PC-9 (cell line): ENCODE measurements at regions not wholly inside any gene's neighbourhood (a gene's known extent, or its start where the extent isn't known, plus 50 kb on each side); places are given as distances from the start of the nearest gene placed in this dataset.

Experiments used
- BruUV-seq: library from RNA; stranded (reverse); fragments of 400-500 nt; replicated peaks from 2 replicates; lab custom pipeline; 2021; lab: Mats Ljungman, UMichigan
- CTCF ChIA-PET: fragments of 300-600 bp; sonication (Branson Sonifier 250); formaldehyde crosslinking; loops from one replicate; lab custom pipeline; 2022; ENCODE audit warnings: antibody characterized with exemption; lab: Charles Lee
- POLR2A ChIA-PET: fragments of 300-600 bp; sonication (Branson Sonifier 250); formaldehyde crosslinking; loops from one replicate; lab custom pipeline; 2022; ENCODE audit warnings: antibody characterized with exemption; ENCODE audit not compliant: unreplicated experiment; lab: Charles Lee
- DNase-seq, 2 experiments: peaks; one replicate each; pipeline versions ENCODE4 v3.0.0 to v3.0.0-alpha.2; 2015 to 2022; ENCODE audit warnings: mixed read lengths in 1 of 2
- H2AFZ ChIP-seq: fragments of 200-600 bp; sonication (generic); 2 replicates; pipeline ENCODE4 v1.8.1; 2017; ENCODE audit warnings: antibody characterized with exemption
- H3F3A ChIP-seq: fragments of 200-600 bp; sonication (generic); 2 replicates; pipeline ENCODE4 v1.8.1; 2017; ENCODE audit warnings: antibody characterized with exemption, mild to moderate bottlenecking, low read depth; ENCODE audit not compliant: insufficient read depth
- H3K27ac ChIP-seq: fragments of 200-600 bp; sonication (generic); 2 replicates; pipeline ENCODE4 v1.6.1; 2016; ENCODE audit warnings: mixed run types
- H3K27me3 ChIP-seq: fragments of 200-600 bp; sonication (generic); 2 replicates; pipeline ENCODE4 v1.6.1; 2016; ENCODE audit warnings: low read depth, mixed run types; ENCODE audit not compliant: insufficient read depth
- H3K36me3 ChIP-seq: fragments of 200-600 bp; sonication (generic); 2 replicates; pipeline ENCODE4 v1.6.1; 2016; ENCODE audit warnings: low read depth, mixed run types
- H3K4me1 ChIP-seq: fragments of 200-600 bp; sonication (generic); replicated peaks from 2 replicates; pipeline ENCODE4 v1.6.1; 2016; ENCODE audit warnings: mixed run types; ENCODE audit not compliant: insufficient read depth
- H3K4me2 ChIP-seq: fragments of 200-600 bp; sonication (generic); 2 replicates; pipeline ENCODE4 v1.6.1; 2017; ENCODE audit warnings: mixed run types
- H3K4me3 ChIP-seq: fragments of 200-600 bp; sonication (generic); 2 replicates; pipeline ENCODE4 v1.6.1; 2016; ENCODE audit warnings: mixed run types
- H3K79me2 ChIP-seq: fragments of 200-600 bp; sonication (generic); 2 replicates; pipeline ENCODE4 v1.6.1; 2017; ENCODE audit warnings: low read depth, mixed run types
- H3K9me2 ChIP-seq: fragments of 200-600 bp; sonication (generic); 2 replicates; pipeline ENCODE4 v1.8.1; 2017; ENCODE audit warnings: mild to moderate bottlenecking; ENCODE audit not compliant: insufficient read depth
- H3K9me3 ChIP-seq: fragments of 200-600 bp; sonication (generic); 2 replicates; pipeline ENCODE4 v1.8.1; 2016; ENCODE audit warnings: low read depth; ENCODE audit not compliant: insufficient read depth
- H4K20me1 ChIP-seq: fragments of 200-600 bp; sonication (generic); 2 replicates; pipeline ENCODE4 v1.8.1; 2017; ENCODE audit not compliant: insufficient read depth
- EZH2 ChIP-seq: fragments of 200-600 bp; sonication (generic); IDR thresholded peaks from 2 replicates; pipeline ENCODE4 v1.8.0; 2017; ENCODE audit warnings: antibody characterized with exemption, low read depth
- intact Hi-C: fragments of 100-400 bp; cut with micrococcal nuclease; formaldehyde crosslinking; loops from one replicate; pipeline ENCODE4 v1.10.0; 2022; ENCODE audit not compliant: unreplicated experiment
- TF ChIP-seq, protein P1 (sequence below): fragments of 200-600 bp; sonication (generic); conservative IDR thresholded peaks from 2 replicates; pipeline ENCODE4 v1.6.1; 2017; ENCODE audit warnings: mixed run types, antibody characterized with exemption, mild to moderate bottlenecking, moderate library complexity

DNA sequence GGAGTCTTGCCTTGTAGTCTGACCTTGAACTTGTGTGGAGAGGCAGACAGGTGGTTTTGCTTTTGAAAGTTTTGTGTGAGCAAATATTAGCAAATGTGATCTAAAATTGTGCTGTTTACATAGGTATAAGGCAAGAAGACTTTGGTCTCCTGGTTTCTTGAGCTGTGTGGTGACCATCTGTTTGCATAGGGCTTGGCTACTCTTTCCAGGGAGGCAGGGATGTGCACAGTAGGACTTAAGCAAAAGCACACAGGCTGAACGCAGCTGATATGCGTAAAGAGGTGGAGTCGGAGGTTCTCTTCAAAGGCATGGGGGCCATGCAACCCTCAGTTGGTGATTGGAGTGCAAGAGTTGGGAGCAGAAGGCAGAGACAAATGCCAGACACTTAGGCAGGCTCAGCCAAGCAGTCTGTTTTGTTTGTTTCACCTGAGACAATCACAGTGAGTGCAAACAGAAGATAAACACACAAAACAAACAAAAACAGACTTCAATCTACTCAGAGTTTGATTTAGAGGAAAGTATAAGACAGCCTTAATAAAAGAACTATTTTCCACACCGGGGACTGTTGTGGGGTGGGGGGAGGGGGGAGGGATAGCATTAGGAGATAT, 744.2 kb downstream of the MTRR start:
- CTCF ChIA-PET, result no interaction called here
- TF ChIP-seq, protein P1, sequence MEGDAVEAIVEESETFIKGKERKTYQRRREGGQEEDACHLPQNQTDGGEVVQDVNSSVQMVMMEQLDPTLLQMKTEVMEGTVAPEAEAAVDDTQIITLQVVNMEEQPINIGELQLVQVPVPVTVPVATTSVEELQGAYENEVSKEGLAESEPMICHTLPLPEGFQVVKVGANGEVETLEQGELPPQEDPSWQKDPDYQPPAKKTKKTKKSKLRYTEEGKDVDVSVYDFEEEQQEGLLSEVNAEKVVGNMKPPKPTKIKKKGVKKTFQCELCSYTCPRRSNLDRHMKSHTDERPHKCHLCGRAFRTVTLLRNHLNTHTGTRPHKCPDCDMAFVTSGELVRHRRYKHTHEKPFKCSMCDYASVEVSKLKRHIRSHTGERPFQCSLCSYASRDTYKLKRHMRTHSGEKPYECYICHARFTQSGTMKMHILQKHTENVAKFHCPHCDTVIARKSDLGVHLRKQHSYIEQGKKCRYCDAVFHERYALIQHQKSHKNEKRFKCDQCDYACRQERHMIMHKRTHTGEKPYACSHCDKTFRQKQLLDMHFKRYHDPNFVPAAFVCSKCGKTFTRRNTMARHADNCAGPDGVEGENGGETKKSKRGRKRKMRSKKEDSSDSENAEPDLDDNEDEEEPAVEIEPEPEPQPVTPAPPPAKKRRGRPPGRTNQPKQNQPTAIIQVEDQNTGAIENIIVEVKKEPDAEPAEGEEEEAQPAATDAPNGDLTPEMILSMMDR, result no peak
- no peak for TF ChIP-seq EZH2
- Histone ChIP-seq H3K4me2 (no peak overlapping the region), H3K79me2 (no peaks in the 10 kb centered on the region), H4K20me1 (no peaks in the 10 kb centered on the region), H3K9me3 (no peaks in the 10 kb centered on the region), H3K36me3 (no peaks in the 10 kb centered on the region), H3K9me2 (no peaks in the 10 kb centered on the region), H3K27ac (no peak overlapping the region), H2AFZ (no peak overlapping the region), H3F3A (no peaks in the 10 kb centered on the region), H3K4me3 (no peak overlapping the region), H3K4me1 (no peaks in the 10 kb centered on the region), H3K27me3 (no peaks in the 10 kb centered on the region)
- no peak for DNase-seq
- no TSS peak for BruUV-seq
- intact Hi-C loops, result no loop called here
- POLR2A ChIA-PET, result no interaction called here

DNA sequence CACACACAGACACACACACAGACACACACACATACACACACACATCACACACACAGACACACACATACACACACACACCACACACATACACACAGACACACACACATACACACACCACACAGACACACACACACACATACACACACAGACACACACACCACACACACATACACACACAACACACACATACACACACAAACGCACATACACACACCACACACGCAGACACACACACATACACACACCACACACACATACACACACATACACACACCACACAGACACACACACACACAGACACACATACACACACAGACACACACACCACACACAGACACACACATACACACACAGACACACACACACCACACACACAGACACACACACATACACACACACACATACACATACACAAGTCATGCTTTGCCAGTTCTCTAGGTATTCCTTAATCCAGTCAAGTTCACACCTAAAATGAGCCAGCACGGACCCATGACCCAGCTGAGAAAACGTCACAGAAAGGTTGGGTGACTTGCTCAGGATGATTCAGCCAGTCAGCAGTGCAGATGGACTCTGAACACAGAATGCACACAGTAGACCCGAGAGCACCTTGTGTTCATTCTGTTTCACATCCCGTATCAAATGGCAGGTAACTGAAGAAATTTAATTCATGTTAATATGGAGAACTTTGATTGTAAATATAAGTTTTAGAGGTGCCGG, 746.4 kb downstream of the MTRR start:
- no peak overlapping the region for H3K4me3 ChIP-seq
- no peaks in the 10 kb centered on the region for H3K79me2 ChIP-seq
- intact Hi-C loops, result no loop called here
- H3K36me3 ChIP-seq, result no peaks in the 10 kb centered on the region
- no peaks in the 10 kb centered on the region for H3K9me3 ChIP-seq
- H3K27me3 ChIP-seq, result no peaks in the 10 kb centered on the region
- DNase-seq, result no peak
- no peak overlapping the region for H3K4me2 ChIP-seq
- no peak for TF ChIP-seq EZH2
- TF ChIP-seq, protein P1, result no peak
- H4K20me1 ChIP-seq, result no peaks in the 10 kb centered on the region
- H3F3A ChIP-seq, result no peaks in the 10 kb centered on the region
- BruUV-seq, result no TSS peak
- no peak overlapping the region for H3K27ac ChIP-seq
- POLR2A ChIA-PET, result no interaction called here
- CTCF ChIA-PET, result no interaction called here
- H3K9me2 ChIP-seq, result no peaks in the 10 kb centered on the region
- no peaks in the 10 kb centered on the region for H3K4me1 ChIP-seq
- no peak overlapping the region for H2AFZ ChIP-seq

DNA sequence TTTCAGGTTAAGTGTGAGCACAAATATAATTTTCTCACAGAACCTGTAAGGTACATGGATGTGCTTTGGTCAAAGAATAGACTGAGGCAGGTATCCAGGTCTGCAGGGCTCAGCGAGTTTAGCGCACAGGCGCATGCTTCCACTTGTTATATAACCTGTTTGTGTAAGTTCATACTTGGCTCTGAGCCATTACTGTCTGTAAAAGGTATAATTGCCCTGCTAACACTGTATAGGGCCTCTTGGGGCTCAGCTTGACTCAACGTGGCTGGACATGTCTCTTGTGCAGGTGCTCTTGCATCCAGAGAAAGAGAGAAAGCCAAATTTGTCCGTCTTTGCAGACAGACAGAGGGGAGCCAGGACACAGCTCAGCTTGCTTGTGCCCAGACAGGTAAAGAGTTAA, 759.6 kb downstream of the MTRR start:
- no peaks in the 10 kb centered on the region for H3K9me2 ChIP-seq
- TF ChIP-seq, protein P1, result no peak
- no peak for TF ChIP-seq EZH2
- no peaks in the 10 kb centered on the region for H3K36me3 ChIP-seq
- intact Hi-C loops, result no loop called here
- no peaks in the 10 kb centered on the region for H3F3A ChIP-seq
- CTCF ChIA-PET, result no interaction called here
- no peak overlapping the region for H2AFZ ChIP-seq
- H3K79me2 ChIP-seq, result no peaks in the 10 kb centered on the region
- H3K9me3 ChIP-seq, result no peaks in the 10 kb centered on the region
- no peak overlapping the region for H3K27ac ChIP-seq
- BruUV-seq, result no TSS peak
- POLR2A ChIA-PET, result no interaction called here
- H3K4me1 ChIP-seq, result no peaks in the 10 kb centered on the region
- H3K27me3 ChIP-seq, result peaks cover 18% of the 10 kb centered on the region; the same call in 1 of the 2 replicates
- no peak for DNase-seq
- no peaks in the 10 kb centered on the region for H4K20me1 ChIP-seq
- no peak overlapping the region for H3K4me2 ChIP-seq
- H3K4me3 ChIP-seq, result no peak overlapping the region
